ENCODE measurements at regions not wholly inside any gene's neighbourhood (a gene's known extent, or its start where the extent isn't known, plus 50 kb on each side); places are given as distances from the start of the nearest gene placed in this dataset.

GRCh38 chr5:10173716-10174115, 76.0 kb downstream of the ATPSCKMT start:
- DNase-seq = no peak
- intact Hi-C loops (cut with DNase I) = no loop called here

GRCh38 chr5:10172247-10172646, 77.4 kb downstream of the ATPSCKMT start:
- DNase-seq = no peak
- intact Hi-C loops (cut with DNase I) = no loop called here

GRCh38 chr5:10169359-10169758, 80.3 kb downstream of the ATPSCKMT start:
- intact Hi-C loops (cut with DNase I) = no loop called here

GRCh38 chr5:10168254-10168653, 81.4 kb downstream of the ATPSCKMT start:
- intact Hi-C loops (cut with DNase I) = no loop called here
- no peak for DNase-seq

More at GRCh38 chr5:10169359-10169758, 80.3 kb downstream of the ATPSCKMT start:
- DNase-seq = no peak

GRCh38 chr5:10167806-10168205, 81.9 kb downstream of the ATPSCKMT start:
- intact Hi-C loops (cut with DNase I) = no loop called here
- DNase-seq = no peak

GRCh38 chr5:10166392-10166791, 83.3 kb downstream of the ATPSCKMT start:
- intact Hi-C loops (cut with DNase I) = no loop called here
- DNase-seq = no peak

GRCh38 chr5:10162468-10162867, 87.2 kb downstream of the ATPSCKMT start:
- no peak for DNase-seq
- intact Hi-C loops (cut with DNase I) = no loop called here

- DNase-seq = no peak
- intact Hi-C loops (cut with DNase I) = no loop called here
Observed at GRCh38 chr5:10161778-10162177, 87.9 kb downstream of the ATPSCKMT start.

- no peak for DNase-seq
- intact Hi-C loops (cut with DNase I) = no loop called here
Observed at GRCh38 chr5:10160241-10160640, 89.4 kb downstream of the ATPSCKMT start.

- intact Hi-C loops (cut with DNase I) = no loop called here
Observed at GRCh38 chr5:10158886-10159285, 90.8 kb downstream of the ATPSCKMT start.

GRCh38 chr5:10157085-10157669, 92.5 kb downstream of the ATPSCKMT start:
- DNase-seq = no peak
- intact Hi-C loops (cut with DNase I) = no loop called here

More at GRCh38 chr5:10158886-10159285, 90.8 kb downstream of the ATPSCKMT start:
- no peak for DNase-seq

- intact Hi-C loops (cut with DNase I) = no loop called here
- no peak for DNase-seq
Observed at GRCh38 chr5:10155897-10156667, 93.6 kb downstream of the ATPSCKMT start.

GRCh38 chr5:10153808-10154537, 95.7 kb downstream of the ATPSCKMT start:
- intact Hi-C loops (cut with DNase I) = no loop called here
- DNase-seq = no peak

GRCh38 chr5:10153394-10153793, 96.3 kb downstream of the ATPSCKMT start:
- intact Hi-C loops (cut with DNase I) = no loop called here
- no peak for DNase-seq

GRCh38 chr5:10151656-10152055, 98.0 kb downstream of the ATPSCKMT start:
- intact Hi-C loops (cut with DNase I) = no loop called here
- no peak for DNase-seq

GRCh38 chr5:10149911-10150310, 99.8 kb downstream of the ATPSCKMT start:
- DNase-seq = no peak
- intact Hi-C loops (cut with DNase I) = loop anchor here (5.0 to 10.0 kb wide), 2 partner anchors 253 to 375 kb away; no protein-coding TSS in a partner anchor

GRCh38 chr5:10145923-10146401, 103.7 kb downstream of the ATPSCKMT start:
- DNase-seq = no peak
- intact Hi-C loops (cut with DNase I) = loop anchor here (5.0 to 10.0 kb wide), 2 partner anchors 249 to 371 kb away; no protein-coding TSS in a partner anchor

GRCh38 chr5:10144040-10144439, 105.6 kb downstream of the ATPSCKMT start:
- intact Hi-C loops (cut with DNase I) = loop anchor here (10.0 kb wide), 1 partner anchor 369 kb away; no protein-coding TSS in a partner anchor
- no peak for DNase-seq

GRCh38 chr5:10140195-10140973, 109.3 kb downstream of the ATPSCKMT start:
- intact Hi-C loops (cut with DNase I) = loop anchor here (10.0 kb wide), 1 partner anchor 366 kb away; no protein-coding TSS in a partner anchor
- peak in 1 of 10 donors; percentile 77 for DNase-seq

- no peak for DNase-seq
- intact Hi-C loops (cut with DNase I) = no loop called here
Observed at GRCh38 chr5:10138395-10139057, 111.2 kb downstream of the ATPSCKMT start.

Data from posterior cingulate gyrus (tissue), 11 donors.